Keratinocyte (primary cell): ENCODE measurements at regions not wholly inside any gene's neighbourhood (a gene's known extent, or its start where the extent isn't known, plus 50 kb on each side); places are given as distances from the start of the nearest gene placed in this dataset.

Experiments used
- EZH2 ChIP-seq: IDR thresholded peaks from one replicate; pipeline ENCODE4 v1.6.1; 2012; ENCODE audit warnings: inconsistent platforms, mild to moderate bottlenecking, low read length, moderate library complexity
- TF ChIP-seq, protein P1 (sequence below), 3 experiments: IDR thresholded peaks in 1 of 3; conservative IDR thresholded peaks in 1 of 3; optimal IDR thresholded peaks in 1 of 3; 2 replicates in 2 of 3; 3 replicates in 1 of 3; pipeline versions ENCODE3 to v1.5.1; 2011; ENCODE audit warnings: low read length in 3 of 3, mild to moderate bottlenecking in 3 of 3, moderate library complexity in 2 of 3, control low read depth in 1 of 3, inconsistent platforms in 1 of 3; ENCODE audit not compliant: insufficient read depth in 2 of 3; ENCODE audit errors: extremely low read depth in 1 of 3

DNA sequence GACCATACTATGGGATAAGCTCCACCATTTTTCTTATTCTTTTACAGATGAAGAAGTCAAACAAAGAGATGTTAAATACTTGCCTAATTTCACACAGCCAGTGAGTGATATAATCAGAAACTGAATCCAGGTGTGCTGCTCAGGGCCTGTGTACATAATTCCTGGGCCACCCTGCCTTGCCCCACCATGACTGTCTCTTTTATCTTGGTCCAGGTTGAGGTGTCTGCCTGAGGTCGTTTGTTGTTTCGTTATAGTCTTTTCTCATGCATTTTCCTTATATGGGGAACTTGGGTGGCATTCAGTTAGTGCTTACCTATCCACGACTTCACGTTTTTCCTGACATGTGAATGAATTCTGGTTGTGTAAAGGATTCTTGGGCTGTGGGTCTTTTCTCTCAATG lies 277.6 kb downstream of the COL12A1 start:
- TF ChIP-seq, protein P1, sequence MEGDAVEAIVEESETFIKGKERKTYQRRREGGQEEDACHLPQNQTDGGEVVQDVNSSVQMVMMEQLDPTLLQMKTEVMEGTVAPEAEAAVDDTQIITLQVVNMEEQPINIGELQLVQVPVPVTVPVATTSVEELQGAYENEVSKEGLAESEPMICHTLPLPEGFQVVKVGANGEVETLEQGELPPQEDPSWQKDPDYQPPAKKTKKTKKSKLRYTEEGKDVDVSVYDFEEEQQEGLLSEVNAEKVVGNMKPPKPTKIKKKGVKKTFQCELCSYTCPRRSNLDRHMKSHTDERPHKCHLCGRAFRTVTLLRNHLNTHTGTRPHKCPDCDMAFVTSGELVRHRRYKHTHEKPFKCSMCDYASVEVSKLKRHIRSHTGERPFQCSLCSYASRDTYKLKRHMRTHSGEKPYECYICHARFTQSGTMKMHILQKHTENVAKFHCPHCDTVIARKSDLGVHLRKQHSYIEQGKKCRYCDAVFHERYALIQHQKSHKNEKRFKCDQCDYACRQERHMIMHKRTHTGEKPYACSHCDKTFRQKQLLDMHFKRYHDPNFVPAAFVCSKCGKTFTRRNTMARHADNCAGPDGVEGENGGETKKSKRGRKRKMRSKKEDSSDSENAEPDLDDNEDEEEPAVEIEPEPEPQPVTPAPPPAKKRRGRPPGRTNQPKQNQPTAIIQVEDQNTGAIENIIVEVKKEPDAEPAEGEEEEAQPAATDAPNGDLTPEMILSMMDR (optimal IDR thresholded peaks at IDR 0.05 in 1 of 3, IDR thresholded peaks at IDR 0.05 in 1 of 3, conservative IDR thresholded peaks at IDR 0.05 in 1 of 3; ENCODE audit: extremely low read depth in 1 of 3, insufficient read depth in 2 of 3, low read length in 3 of 3), result no peak
- no peak for TF ChIP-seq EZH2
